Urinary bladder (tissue), 3 donors: ENCODE measurements at regions not wholly inside any gene's neighbourhood (a gene's known extent, or its start where the extent isn't known, plus 50 kb on each side); places are given as distances from the start of the nearest gene placed in this dataset.

Source experiments
- DNase-seq: peaks from one replicate; pipeline ENCODE4 v3.0.0-alpha.2; 2015; ENCODE audit errors: extremely low spot score
- H3K27ac ChIP-seq: one replicate; pipeline ENCODE4 v1.5.1; 2013; ENCODE audit warnings: low read depth, mild to moderate bottlenecking, moderate library complexity
- H3K36me3 ChIP-seq: one replicate; pipeline ENCODE4 v1.6.1; 2013; ENCODE audit warnings: mild to moderate bottlenecking, moderate library complexity; ENCODE audit not compliant: insufficient read depth
- H3K4me1 ChIP-seq: one replicate; pipeline ENCODE4 v1.6.1; 2013; ENCODE audit warnings: mild to moderate bottlenecking, moderate library complexity; ENCODE audit not compliant: insufficient read depth
- H3K4me3 ChIP-seq: one replicate; pipeline ENCODE4 v1.5.1; 2013; ENCODE audit warnings: low read depth, low read length
- WGBS: extraction: QIAGEN DNeasy Blood & Tissue Kit; methylation state at CpG from one replicate; pipeline ENCODE4 v1.1.7; 2013; 5-methylcytosine and 5-hydroxymethylcytosine counted together
- donor health status: healthy with polysubstance abuse.
- donor health status: healthy.

GRCh38 chr2:234438305-234438977 lies 58.4 kb downstream of the ARL4C start:
- Histone ChIP-seq H3K4me3 (no peak overlapping the region), H3K27ac (no peak overlapping the region), H3K4me1 (no peaks in the 10 kb centered on the region), H3K36me3 (no peaks in the 10 kb centered on the region)
- WGBS: 74% methylated on average over 13 of the region's 13 CpGs
- DNase-seq: no peak

DNA sequence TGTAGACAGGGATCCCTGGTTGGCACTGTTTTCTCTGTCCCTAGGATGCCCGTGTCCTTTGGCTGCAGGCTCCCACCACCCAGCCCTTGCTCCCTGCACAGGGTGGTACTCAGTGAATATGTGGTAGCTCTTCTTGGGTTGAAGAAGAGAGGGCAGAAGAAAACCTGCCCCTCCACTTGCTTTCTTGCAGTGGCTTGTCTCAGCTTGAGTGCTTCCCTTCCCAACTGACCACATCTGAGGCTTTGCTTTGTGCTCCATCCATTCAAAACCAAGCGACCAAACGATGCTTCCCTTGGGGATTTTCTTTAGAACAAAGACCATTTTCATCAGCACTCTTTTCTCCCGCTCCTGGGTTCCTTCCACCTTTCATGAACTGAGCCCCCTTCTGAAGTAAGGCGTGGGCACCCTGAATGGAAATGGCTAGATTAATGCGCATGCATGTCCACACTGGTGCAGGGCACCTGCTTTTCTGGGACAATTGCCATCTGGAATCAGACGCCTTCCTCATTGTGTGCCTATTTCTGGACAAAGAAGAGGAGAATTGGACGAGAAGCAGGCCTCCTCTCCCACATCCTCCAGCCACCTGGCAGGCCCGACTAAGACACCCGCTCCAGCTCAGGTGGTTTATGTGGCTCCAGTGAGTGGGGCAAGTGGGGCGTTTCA lies 59.1 kb downstream of the ARL4C start:
- WGBS: 75% methylated on average over 11 of the region's 11 CpGs
- Histone ChIP-seq H3K4me3 (no peak overlapping the region), H3K36me3 (no peaks in the 10 kb centered on the region), H3K4me1 (no peaks in the 10 kb centered on the region), H3K27ac (no peak overlapping the region)
- DNase-seq: no peak

- Histone ChIP-seq H3K27ac (no peak overlapping the region), H3K4me3 (no peak overlapping the region), H3K36me3 (no peaks in the 10 kb centered on the region), H3K4me1 (no peaks in the 10 kb centered on the region)
- no peak for DNase-seq
- WGBS: 87% methylated on average over 6 of the region's 6 CpGs
Observed at GRCh38 chr2:234436482-234436837, 60.4 kb downstream of the ARL4C start.

DNA sequence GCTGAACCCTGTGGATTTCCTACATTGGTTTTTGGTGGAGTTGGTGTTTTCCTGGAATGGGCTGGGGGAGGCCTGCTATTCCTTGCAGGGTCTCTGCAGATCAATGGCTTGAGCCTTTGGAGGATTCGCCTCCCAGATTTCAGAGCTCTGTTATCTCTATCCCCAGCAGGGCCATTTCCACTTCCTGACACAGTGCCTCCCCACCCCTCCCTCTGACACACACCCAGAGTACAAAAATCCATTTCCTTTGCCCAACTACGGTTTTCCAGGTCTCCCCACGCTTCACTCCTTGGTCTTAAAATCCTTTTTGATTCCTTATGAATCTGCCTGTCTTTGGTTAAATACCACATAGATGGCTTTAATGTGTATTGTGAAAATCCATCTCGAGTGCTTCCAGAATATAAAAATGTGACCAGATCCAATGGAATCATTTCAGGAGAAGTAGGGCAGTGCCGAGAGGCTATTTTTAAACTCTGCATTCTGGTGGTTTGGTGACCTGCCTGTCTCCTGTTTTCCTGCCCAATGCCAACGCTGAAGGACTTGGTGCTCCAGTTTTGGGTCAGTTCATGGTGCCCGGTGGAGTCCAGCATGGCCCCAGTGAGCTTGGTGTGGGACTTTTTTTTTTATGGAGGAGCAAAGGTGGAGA lies 60.9 kb downstream of the ARL4C start:
- H3K27ac ChIP-seq: no peak overlapping the region
- DNase-seq: no peak
- no peaks in the 10 kb centered on the region for H3K36me3 ChIP-seq
- H3K4me1 ChIP-seq: no peaks in the 10 kb centered on the region
- WGBS: 53% methylated on average over 7 of the region's 7 CpGs
- H3K4me3 ChIP-seq: no peak overlapping the region

DNA sequence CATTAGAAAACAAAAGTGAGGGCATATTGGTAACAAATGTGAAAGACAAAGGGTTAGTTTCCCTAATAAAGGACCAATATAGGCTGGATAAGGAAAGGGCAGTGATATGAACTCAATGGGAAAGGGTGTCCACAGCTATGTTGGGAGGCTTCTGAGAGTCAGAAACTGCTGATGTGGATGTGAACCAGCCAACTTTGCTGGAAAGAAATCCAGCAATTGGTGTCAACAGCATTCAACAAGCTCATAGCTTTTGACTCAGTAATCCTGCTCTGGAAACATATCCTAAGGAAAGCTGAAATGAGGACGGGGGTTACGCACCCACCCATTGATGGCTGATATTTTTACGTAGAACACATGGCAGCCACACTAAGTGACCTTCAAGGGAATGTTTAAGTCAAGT lies 63.7 kb downstream of the ARL4C start:
- H3K27ac ChIP-seq: no peak overlapping the region
- no peaks in the 10 kb centered on the region for H3K36me3 ChIP-seq
- WGBS: 67% methylated on average over 3 of the region's 3 CpGs
- no peak overlapping the region for H3K4me3 ChIP-seq
- no peaks in the 10 kb centered on the region for H3K4me1 ChIP-seq
- no peak for DNase-seq

DNA sequence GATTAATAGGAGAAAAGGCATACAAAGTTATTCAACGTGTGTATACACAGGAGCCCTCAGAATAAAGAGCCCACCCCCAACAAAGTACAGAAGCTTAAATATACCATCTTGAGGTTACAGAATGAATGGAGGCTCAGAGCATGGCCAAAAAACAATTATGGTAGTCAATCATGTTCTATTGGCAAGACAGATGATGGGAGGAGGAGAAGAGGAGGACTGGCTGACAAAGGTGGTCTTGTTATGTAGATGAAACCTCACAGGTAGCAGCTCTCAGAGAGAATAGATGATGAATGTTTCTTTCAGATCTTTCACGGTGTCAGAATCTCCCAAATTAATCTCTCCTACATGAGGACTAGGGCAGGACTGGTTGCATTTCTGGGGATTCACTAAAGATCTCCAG lies 66.0 kb downstream of the ARL4C start:
- DNase-seq: no peak
- 65% methylated on average over 2 of the region's 2 CpGs for WGBS

GRCh38 chr2:234429265-234429664 lies 67.6 kb downstream of the ARL4C start:
- WGBS: 83% methylated on average over 5 of the region's 5 CpGs
- DNase-seq: no peak
- Histone ChIP-seq H3K4me3 (no peak overlapping the region), H3K36me3 (no peaks in the 10 kb centered on the region), H3K27ac (no peak overlapping the region), H3K4me1 (no peaks in the 10 kb centered on the region)

More for the DNA sequence above, 66.0 kb downstream of the ARL4C start:
- no peaks in the 10 kb centered on the region for H3K4me1 ChIP-seq
- H3K36me3 ChIP-seq: no peaks in the 10 kb centered on the region
- no peak overlapping the region for H3K4me3 ChIP-seq
- H3K27ac ChIP-seq: no peak overlapping the region

DNA sequence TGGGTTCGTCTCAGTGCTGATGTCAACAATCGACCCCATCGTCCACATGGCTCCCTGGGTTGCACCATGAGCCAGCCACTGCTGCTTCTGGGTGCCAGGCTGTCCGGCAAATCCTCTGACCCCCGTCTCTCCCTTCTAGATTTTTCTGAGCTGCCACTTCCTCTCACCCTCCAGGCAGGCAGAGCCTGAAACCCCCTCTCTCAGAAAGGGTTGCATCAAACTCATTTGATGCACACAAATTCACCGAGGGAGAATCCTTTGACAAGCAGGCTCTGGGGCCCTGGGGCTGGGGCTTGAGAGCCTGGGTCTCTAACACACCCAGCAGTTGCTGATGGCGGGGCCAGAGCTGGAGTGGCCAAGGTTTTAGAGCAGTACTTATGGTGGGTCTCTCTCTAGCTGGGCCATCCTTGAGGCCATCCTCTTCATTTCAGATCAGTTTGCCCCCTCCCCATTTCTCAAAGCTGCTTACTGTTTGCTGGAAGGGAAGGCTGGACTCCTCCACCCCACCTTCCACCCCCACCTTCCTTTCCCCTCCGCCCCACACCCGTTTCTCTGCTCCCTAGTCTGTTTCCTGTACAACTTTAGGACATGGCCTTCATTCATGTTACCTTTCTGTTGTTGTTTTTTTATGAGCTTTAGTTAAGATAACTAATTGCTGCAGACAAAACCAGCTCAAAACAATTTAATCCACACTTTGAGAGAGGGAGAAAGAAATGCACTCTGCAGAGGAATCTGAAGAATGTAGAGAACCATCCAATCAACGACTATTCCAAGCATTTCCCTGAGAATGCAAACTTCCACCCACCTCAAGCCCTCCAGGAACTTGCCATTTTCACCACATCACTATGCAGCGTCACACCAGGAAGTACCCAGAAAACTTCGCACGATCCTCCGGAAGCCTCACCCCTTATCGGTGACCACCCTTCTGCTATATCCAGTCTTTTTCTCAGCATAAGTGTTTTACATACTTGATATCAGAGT lies 69.5 kb downstream of the ARL4C start:
- 62% methylated on average over 15 of the region's 15 CpGs for WGBS
- H3K36me3 ChIP-seq: no peaks in the 10 kb centered on the region
- no peak overlapping the region for H3K27ac ChIP-seq
- DNase-seq: no peak
- H3K4me3 ChIP-seq: no peak overlapping the region
- H3K4me1 ChIP-seq: no peaks in the 10 kb centered on the region

DNA sequence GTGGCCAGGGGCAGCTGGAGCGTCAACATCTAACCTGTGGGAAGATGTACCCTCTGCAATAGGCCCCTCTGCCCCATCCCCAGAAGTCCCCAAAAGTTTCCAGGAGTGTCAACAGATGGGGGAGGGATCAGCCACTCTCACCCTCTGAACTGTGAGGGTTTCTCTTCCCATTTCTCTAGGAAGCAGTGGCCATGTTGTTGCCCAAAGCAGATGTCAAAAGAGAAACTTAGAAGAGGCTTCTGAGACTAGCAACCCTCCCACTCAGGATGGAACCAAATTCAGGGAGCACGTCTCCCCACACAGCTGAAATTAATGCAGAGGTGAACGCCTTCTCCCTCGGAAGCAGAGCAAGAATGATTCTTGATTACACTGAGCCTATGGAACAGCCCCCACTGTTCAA lies 70.3 kb downstream of the ARL4C start:
- Histone ChIP-seq H3K27ac (no peak overlapping the region), H3K4me3 (no peak overlapping the region), H3K36me3 (no peaks in the 10 kb centered on the region), H3K4me1 (no peaks in the 10 kb centered on the region)
- 80% methylated on average over 4 of the region's 4 CpGs for WGBS
- no peak for DNase-seq

DNA sequence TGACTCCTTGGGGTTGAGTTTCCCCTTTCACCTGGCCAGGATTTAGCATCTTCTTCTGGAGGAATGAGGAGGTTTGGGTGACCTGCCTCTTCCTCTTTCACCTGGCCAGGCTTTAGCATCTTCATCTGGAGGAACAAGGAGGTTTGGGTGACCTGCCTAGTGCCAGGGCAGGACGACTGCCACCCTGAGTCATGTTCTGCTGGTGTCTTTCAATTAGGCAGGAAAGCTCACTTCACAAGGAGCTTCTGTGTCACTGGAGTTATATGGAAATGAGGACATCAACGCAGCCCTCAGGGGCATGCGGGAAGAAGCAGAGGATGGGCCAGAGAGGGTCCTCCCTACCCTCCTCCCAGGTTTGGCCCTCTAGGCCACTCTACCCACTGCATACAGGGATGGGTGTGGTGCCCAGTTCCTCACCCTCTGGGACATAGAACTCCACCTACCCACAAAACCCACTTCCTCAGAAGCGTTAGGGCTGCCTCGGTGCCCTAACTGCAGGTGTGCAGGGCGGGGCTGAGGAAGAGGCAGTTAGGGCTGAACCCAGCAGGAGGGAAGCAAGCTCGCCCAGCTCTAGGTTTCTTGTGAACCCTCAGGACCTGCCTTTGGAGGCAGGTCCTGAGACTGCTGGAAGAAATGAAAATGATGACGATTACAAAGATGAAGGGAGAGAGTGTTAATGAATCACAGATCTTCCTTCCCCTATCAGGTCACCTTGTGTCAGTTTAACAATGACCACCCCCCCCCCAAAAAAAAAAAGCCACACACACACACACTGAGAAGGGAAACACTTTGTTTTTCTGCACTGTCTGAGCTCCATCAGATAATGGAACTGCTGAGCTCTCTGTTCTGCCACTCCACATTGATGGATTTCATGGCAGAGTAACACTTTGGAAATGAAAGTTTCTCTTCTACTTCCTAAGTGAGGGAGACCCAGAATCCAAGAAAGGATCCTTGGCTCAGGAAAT lies 71.0 kb downstream of the ARL4C start:
- Histone ChIP-seq H3K4me1 (no peaks in the 10 kb centered on the region), H3K4me3 (no peak overlapping the region), H3K27ac (no peak overlapping the region), H3K36me3 (no peaks in the 10 kb centered on the region)
- DNase-seq: no peak
- WGBS: 58% methylated on average over 8 of the region's 8 CpGs

GRCh38 chr2:234423884-234424283 lies 73.0 kb downstream of the ARL4C start:
- DNase-seq: no peak
- no peak overlapping the region for H3K27ac ChIP-seq
- H3K4me1 ChIP-seq: no peaks in the 10 kb centered on the region
- 62% methylated on average over 4 of the region's 4 CpGs for WGBS
- H3K4me3 ChIP-seq: no peak overlapping the region
- no peaks in the 10 kb centered on the region for H3K36me3 ChIP-seq

DNA sequence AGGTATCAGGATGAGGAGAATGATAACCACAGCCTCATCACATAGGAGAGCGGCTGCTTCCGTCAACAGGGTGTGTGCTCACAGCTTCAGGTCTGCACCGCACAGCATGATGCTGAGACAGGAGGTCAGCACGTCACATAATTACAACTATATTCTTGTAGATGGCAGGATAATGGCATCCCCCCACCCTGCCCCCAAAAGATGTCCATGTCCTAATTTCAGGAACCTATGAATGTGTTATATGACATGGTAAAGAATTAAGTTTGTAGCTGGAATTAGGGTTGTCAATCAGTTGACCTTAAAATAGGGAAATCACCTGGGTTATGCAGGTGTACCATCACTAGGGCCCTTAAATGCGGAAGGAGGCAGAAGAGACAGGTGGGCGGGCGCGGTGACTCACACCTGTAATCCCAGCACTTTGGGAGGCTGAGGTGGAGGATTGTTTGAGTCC lies 73.9 kb downstream of the ARL4C start:
- no peaks in the 10 kb centered on the region for H3K36me3 ChIP-seq
- H3K4me3 ChIP-seq: no peak overlapping the region
- 90% methylated on average over 8 of the region's 8 CpGs for WGBS
- DNase-seq: no peak
- no peaks in the 10 kb centered on the region for H3K4me1 ChIP-seq
- H3K27ac ChIP-seq: no peak overlapping the region
